ENCODE measurements at regions not wholly inside any gene's neighbourhood (a gene's known extent, or its start where the extent isn't known, plus 50 kb on each side); places are given as distances from the start of the nearest gene placed in this dataset.

DNA sequence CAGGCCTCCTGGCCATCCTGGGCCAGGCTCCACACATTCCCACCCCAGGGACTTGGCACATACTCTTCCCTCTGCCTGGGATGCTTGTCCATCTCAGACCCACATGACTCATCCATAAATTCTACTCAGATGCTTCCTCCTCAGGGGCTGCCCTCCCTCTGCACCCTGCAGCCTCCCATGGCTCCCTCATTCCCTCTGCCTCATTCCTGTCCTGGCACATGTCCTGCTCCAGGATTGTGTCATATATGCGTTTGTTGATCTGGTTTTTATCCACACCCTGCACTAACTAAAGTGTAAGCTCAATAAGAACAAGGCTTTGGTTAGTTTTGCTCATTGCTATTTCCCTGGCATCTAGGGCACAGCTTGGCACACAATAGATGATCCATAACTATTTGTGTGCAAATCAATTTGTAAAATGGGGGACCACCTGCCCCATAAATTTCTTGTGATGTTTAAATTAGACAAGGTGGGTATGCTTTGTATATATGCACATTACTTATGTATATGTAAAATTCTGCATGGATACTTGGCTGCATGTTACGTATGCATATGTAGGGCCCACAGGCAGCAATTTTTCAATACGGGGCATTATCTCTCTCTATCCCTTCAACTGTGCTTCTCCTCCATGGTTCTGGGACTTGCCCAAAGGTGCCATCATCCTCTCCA lies 191.4 kb downstream of the PTPRU start:
- no TSS peak for BruUV-seq (replicated peaks)
- no peak overlapping the region for H3K27ac ChIP-seq (ENCODE audit: low read depth, low read length)
- POLR2A ChIA-PET = no interaction called here
- no peak for DNase-seq (ENCODE audit: low read depth, low spot score)
- H3K4me2 ChIP-seq (ENCODE audit: low read length) = no peak overlapping the region
- 0 out of 2 replicates have a peak, but pooled peaks cover 3% of the 10 kb centered on the region for H3K27me3 ChIP-seq (ENCODE audit: insufficient read depth, low read length)
- no peak overlapping the region for H3K4me3 ChIP-seq (replicated peaks in 1 of 2; ENCODE audit: low read depth in 1 of 2, low read length in 2 of 2)
- no peak overlapping the region for H3K9ac ChIP-seq (ENCODE audit: low read length)
- RAD21 ChIA-PET (ENCODE audit: low non-redundant PET in 1 of 2, low total read pairs in 2 of 2, uncharacterized antibody in 2 of 2, unreplicated experiment in 2 of 2) = no interaction called here
- no peaks in the 10 kb centered on the region for H3K9me2 ChIP-seq (ENCODE audit: insufficient read depth)
- CTCF ChIA-PET = no interaction called here
- no peak overlapping the region for H2AFZ ChIP-seq (ENCODE audit: low read depth, low read length, poor library complexity, severe bottlenecking)
- TF ChIP-seq SP1 (IDR thresholded peaks at IDR 0.05; ENCODE audit: low read depth) (no peak), POLR2AphosphoS5 (IDR thresholded peaks at IDR 0.05; ENCODE audit: low read depth, low read length) (no peak), EGR1 (IDR thresholded peaks at IDR 0.05; ENCODE audit: low read depth) (no peak), POLR2A (IDR thresholded peaks at IDR 0.05; ENCODE audit: borderline replicate concordance, extremely low read depth, insufficient read depth, insufficient read length) (no peak), SRF (IDR thresholded peaks at IDR 0.05; ENCODE audit: low read depth) (no peak), SIN3A (IDR thresholded peaks at IDR 0.05; ENCODE audit: low read depth) (no peak)
- TF ChIP-seq, protein P1, sequence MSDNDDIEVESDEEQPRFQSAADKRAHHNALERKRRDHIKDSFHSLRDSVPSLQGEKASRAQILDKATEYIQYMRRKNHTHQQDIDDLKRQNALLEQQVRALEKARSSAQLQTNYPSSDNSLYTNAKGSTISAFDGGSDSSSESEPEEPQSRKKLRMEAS (IDR thresholded peaks at IDR 0.05) = no peak
- TF ChIP-seq, protein P2, sequence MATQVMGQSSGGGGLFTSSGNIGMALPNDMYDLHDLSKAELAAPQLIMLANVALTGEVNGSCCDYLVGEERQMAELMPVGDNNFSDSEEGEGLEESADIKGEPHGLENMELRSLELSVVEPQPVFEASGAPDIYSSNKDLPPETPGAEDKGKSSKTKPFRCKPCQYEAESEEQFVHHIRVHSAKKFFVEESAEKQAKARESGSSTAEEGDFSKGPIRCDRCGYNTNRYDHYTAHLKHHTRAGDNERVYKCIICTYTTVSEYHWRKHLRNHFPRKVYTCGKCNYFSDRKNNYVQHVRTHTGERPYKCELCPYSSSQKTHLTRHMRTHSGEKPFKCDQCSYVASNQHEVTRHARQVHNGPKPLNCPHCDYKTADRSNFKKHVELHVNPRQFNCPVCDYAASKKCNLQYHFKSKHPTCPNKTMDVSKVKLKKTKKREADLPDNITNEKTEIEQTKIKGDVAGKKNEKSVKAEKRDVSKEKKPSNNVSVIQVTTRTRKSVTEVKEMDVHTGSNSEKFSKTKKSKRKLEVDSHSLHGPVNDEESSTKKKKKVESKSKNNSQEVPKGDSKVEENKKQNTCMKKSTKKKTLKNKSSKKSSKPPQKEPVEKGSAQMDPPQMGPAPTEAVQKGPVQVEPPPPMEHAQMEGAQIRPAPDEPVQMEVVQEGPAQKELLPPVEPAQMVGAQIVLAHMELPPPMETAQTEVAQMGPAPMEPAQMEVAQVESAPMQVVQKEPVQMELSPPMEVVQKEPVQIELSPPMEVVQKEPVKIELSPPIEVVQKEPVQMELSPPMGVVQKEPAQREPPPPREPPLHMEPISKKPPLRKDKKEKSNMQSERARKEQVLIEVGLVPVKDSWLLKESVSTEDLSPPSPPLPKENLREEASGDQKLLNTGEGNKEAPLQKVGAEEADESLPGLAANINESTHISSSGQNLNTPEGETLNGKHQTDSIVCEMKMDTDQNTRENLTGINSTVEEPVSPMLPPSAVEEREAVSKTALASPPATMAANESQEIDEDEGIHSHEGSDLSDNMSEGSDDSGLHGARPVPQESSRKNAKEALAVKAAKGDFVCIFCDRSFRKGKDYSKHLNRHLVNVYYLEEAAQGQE (IDR thresholded peaks at IDR 0.05; ENCODE audit: low read depth) = no peak
- TF ChIP-seq, protein P3, sequence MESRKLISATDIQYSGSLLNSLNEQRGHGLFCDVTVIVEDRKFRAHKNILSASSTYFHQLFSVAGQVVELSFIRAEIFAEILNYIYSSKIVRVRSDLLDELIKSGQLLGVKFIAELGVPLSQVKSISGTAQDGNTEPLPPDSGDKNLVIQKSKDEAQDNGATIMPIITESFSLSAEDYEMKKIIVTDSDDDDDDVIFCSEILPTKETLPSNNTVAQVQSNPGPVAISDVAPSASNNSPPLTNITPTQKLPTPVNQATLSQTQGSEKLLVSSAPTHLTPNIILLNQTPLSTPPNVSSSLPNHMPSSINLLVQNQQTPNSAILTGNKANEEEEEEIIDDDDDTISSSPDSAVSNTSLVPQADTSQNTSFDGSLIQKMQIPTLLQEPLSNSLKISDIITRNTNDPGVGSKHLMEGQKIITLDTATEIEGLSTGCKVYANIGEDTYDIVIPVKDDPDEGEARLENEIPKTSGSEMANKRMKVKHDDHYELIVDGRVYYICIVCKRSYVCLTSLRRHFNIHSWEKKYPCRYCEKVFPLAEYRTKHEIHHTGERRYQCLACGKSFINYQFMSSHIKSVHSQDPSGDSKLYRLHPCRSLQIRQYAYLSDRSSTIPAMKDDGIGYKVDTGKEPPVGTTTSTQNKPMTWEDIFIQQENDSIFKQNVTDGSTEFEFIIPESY (IDR thresholded peaks at IDR 0.05; ENCODE audit: extremely low read depth, insufficient replicate concordance, low read length) = no peak
- intact Hi-C loops (cut with micrococcal nuclease) = no loop called here
- no peaks in the 10 kb centered on the region for H4K20me1 ChIP-seq (ENCODE audit: insufficient read depth)
- no peaks in the 10 kb centered on the region for H3K4me1 ChIP-seq (ENCODE audit: control insufficient read depth in 1 of 2, insufficient read depth in 2 of 2, low read length in 2 of 2)
- no peak for ATAC-seq
- H3K79me2 ChIP-seq (ENCODE audit: insufficient read depth, low read length) = no peaks in the 10 kb centered on the region
- H3K36me3 ChIP-seq (ENCODE audit: control insufficient read depth in 1 of 2, insufficient read depth in 2 of 2, low read length in 2 of 2) = no peaks in the 10 kb centered on the region
- H3K9me3 ChIP-seq (ENCODE audit: control insufficient read depth in 1 of 2, insufficient read depth in 1 of 2, low read depth in 1 of 2, low read length in 2 of 2) = no peaks in the 10 kb centered on the region

Data from HCT116 (cell line).